COLO668 (cell line): ENCODE measurements at regions not wholly inside any gene's neighbourhood (a gene's known extent, or its start where the extent isn't known, plus 50 kb on each side); places are given as distances from the start of the nearest gene placed in this dataset.
A peak's percentile ranks its signal among the peaks of the same experiment; 100 is the strongest.
"Not testable (repeated sequence)": the region's sequence is repeated elsewhere in the genome, so short reads cannot be mapped to it uniquely, and the experiment has no call there.

ENCODE experiments used
- DNase-seq: peaks from one replicate; lab custom pipeline; 2025; ENCODE audit not compliant: unreplicated experiment; lab: John Stamatoyannopoulos, UW

DNA sequence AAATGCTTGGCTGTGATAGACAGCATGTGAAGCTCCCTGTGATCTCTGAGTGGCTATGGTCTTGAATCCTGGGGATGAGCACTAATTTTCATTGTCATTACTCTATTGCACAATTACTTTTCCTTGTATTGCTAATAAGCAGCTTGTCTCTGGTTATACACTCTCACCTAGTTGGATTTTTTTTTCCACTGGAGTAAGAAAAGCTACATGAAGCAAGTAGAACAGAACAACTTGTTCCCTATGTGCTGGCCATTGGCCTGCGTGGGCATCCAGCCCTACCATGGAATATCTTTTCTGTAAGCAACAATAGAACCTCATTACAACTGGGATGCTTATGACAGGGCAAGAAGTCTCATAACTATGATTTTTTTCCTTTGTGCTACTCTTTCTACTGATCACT, 807.4 kb downstream of the TNS3 start:
- no peak for DNase-seq

DNA sequence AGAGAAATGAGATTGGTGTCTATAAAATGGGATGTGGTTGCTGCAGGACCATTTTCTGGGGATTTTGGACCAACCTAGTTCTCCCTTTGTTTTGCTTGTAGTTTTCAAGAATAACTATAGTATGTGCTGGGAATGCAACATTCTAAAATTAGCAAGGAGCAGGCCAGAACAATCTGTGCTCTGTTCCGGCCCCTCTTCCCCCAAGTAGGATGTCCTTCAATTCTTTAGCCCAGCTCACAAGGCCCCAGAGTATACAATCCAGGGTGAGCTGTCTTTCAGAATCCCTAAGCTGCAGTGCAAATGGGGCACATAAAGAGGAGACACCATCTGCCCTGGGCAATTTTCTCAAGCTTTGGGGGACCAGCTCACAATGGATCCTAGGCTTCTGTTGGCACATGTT, 809.1 kb downstream of the TNS3 start:
- no peak for DNase-seq

GRCh38 chr7:46767071-46767470, 814.8 kb downstream of the TNS3 start:
- DNase-seq = no peak

DNA sequence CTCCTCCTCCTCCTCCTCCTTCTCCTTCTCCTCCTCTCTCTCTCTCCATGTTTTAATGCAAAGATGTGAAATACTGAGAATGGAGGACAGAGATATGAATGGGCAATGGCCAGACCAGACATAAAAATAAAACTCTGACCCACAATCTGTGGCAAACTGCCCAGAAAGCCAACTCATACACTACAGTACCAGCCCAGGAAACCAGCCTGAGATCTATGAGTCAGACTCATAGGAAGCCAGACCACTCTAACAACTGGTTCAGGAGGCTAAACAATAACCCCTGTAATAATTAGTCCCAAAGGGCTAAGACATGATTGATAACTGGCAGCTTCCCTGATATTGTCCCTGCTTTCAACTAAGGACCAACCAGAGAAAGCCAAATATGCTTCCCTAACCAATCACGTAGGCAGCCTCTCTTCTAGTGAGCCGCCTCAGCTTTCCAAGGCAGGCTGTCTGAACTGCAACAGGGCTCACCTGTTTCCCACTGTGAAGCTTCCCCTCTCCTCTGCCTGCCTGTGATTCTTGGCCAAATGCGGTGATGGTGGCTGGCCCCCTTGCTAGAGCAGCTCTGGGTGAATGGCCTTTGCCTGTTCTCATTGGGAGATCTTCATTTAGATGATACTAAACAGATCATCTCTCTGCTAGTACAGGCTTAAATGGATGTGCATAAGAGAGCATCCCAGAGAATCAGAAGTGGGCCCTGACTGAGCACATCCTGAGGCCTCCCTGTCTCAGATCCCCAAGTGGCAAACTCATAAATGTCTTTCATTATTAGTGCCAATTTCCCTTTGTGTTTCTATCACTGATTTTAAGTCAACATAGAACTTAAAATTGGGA, 817.6 kb downstream of the TNS3 start:
- peak; percentile 45 for DNase-seq

GRCh38 chr7:46763344-46763743, 818.6 kb downstream of the TNS3 start:
- no peak for DNase-seq

DNA sequence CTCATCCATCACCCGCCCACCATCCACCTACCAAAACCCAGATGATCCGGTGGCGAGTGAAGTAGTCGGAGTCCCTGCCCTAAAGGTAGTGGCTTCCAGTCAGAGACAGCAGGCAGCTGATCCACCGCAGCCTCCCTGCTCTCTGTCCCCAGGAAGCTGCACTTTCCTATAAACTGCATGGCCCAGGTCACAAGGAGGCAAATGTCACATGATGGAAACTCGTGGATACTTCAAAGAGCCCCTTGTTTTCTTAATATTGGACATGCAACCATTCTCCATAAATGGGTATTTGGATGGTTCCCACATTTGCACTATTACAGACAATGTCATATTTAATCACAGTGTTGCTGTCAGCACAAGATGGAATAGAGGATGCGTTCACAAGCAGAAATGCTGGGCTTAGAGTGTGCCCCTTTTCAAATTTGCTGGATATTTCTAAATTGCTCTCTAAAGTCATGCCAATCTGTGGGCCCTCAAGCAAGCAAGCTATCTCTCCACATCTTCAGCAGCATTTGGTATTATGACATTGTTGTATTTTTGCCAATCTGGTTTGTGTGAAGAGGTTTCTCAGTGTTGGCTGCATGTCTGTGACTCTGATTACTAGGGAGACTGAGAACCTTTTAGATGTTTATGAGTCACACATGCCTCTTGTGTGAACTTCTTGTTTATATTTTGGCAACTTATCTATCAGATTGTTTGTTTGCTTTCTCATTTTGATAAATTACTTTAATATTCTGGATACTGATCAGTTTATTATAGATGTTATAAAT, 822.0 kb downstream of the TNS3 start:
- DNase-seq = no peak

- DNase-seq = no peak
Measured at GRCh38 chr7:46756996-46757395, 824.9 kb downstream of the TNS3 start.

DNA sequence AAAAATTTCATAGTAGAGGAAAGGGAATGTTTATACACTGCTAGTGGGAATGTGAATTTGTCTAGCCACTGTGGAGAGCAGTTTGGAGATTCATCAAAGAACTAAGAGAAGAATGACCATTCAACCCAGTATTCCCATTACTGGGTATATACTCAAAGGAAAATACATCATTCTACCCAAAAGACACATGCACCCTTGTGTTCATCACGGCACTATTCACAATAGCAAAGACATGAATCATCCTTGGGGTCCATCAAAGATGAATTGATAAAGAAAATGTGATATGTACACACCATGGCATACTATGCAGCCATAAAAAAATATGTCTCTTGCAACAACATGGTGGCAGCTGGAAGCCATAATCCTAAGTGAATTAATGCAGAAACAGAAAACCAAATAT, 825.7 kb downstream of the TNS3 start:
- no peak for DNase-seq

DNA sequence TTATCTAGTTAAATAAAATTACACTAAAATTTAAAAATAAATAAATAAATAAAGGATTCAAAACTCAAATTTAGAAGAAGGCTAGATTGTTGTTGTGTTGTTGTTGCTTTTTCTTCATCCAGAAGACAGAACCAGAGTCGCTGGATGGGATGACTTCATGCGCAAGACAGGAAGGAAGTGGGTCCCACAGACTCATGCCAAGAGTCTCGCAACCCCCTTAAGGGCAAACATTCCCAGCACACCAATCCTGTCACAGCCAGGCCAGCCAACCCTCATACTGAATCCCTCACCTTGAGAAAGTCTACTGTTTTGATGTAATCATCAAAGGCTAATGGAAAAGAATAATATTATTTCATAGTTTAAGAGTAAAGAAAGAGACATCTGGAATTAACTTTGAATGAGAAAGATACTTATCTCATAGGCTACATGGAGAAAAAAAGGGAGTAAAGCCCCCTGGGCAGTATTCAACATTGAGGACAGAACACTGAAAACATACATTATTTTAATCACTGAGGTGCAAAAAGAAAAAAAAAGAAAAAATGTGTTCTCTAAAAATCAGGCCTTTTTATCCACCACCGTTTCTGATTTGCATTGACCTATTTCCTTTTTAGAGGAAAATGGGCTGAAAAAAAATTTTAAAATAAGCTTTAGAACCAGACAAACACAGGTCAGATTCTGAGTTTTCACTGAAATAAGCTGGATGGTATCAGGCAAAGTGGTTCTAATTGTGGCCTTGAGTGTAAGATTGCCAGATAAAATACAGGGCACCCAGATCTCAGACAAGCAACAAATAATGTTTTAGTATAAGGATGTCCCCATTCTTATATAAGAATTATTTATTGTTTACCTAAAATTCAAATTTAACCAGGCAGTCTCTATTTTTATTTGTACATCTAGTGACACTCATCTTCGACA, 826.5 kb downstream of the TNS3 start:
- DNase-seq = no peak

DNA sequence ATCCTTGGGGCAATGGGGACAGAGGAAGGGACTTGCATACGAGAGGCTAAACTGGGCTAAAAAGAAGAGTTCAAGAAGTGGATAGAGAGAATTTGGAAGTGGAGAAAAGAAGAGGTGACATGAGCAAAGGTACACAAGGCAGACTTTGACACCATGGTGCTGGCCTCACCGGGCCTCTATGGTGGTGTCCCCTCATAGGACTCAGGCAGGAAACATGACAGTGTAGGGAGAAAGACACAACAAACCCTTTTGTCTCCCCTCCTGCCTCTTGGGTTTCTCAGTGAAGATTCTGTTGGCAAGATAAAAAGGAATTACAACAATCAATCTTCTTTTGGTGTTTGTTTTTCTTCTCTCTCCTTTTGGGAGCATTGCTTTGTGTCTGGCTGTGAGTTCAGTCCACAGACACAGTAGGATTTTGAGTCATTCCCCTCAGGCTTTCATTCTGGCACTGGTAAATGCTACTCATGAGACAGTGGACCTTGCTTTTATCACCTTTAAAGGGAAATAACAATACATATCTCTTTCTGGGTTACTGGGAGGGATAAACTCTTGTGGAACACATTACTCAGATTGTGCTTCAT, 827.7 kb downstream of the TNS3 start:
- no peak for DNase-seq

- no peak for DNase-seq
Measured at GRCh38 chr7:46753662-46754061, 828.2 kb downstream of the TNS3 start.

DNA sequence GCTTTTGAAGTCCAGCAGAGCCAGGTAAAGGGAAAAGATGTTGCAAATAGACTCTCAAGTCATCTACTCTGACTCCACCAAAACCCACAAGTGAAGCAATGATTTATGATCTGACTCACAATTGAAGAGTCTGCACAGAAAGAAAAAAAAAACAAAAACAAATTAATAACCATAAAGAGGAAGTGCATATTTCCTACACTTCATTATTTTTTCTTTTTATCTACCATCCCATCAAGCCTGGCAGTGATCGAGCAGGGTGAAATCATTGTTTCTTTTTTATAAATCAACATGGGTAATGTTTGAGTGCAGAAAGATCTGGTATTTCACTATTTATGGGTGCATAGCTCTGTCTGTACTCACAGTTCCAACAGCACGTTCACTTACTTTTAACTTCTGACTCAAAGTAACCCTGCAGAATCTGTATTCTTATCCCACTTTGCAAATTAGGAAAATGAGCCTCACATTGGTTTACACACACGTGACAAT, 829.0 kb downstream of the TNS3 start:
- DNase-seq = no peak

GRCh38 chr7:46751927-46752723, 829.8 kb downstream of the TNS3 start:
- not testable (repeated sequence) for DNase-seq

GRCh38 chr7:46751471-46751870, 830.4 kb upstream of the IGFBP3 start:
- DNase-seq = no peak

DNA sequence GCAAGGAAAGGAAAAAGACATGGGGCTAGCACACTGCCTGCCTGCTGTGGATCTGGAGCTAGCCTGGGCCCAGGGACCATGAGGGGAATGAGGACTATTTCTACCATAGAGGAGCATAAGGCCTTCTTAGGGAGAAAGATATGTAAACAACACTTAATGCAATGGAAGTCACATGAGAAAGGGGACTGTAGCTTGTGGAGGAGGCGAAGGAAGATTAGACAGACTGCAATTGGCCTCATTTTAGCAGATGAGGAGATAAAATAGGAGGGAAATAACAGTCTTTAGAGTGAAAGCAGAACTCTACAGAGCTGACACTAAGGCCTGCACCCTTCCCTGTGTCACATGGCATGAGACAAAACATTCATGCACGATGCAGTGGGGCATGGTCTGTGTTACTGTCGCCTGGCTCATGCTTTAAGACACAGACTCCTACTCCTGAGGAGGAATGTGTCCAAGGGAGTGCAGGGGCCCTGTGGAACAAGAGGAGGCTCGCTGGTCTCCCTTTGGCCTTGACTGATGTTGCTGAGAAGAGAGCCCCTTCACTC, 829.3 kb upstream of the IGFBP3 start:
- no peak for DNase-seq

- DNase-seq = no peak
Measured at GRCh38 chr7:46747869-46748576, 827.0 kb upstream of the IGFBP3 start.

- DNase-seq = no peak
Measured at GRCh38 chr7:46746695-46747687, 825.9 kb upstream of the IGFBP3 start.

DNA sequence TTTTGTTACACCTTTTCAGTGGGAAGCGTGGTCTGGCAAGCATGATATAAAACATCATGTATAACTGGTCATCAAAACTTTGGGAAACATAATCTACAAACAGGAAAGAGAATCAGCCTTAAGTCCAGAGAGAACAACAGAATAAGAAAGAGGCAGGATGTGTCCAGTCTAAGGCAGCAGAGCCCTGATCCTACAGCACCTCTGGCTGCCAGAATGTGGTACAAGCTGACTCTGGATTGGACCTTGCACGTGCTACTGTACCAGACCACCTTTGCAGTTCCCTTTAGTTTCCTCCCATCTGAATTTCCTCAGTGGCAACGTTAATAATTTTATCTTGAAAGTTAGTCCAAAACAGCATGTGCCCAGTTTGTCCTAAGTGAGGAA, 824.6 kb upstream of the IGFBP3 start:
- no peak for DNase-seq
